Skeletal muscle tissue (tissue), 3 donors: ENCODE measurements at regions not wholly inside any gene's neighbourhood (a gene's known extent, or its start where the extent isn't known, plus 50 kb on each side); places are given as distances from the start of the nearest gene placed in this dataset.

Experiments used
- H3K27ac ChIP-seq: one replicate; pipeline ENCODE4 v1.7.0; 2013; ENCODE audit warnings: mild to moderate bottlenecking, low read depth, low read length, inconsistent platforms
- H3K27me3 ChIP-seq, 3 donors: one replicate each; pipeline ENCODE4 v1.7.0; 2013; ENCODE audit warnings: low read length in 3 of 3; ENCODE audit not compliant: control insufficient read depth in 3 of 3, insufficient read depth in 3 of 3
- H3K36me3 ChIP-seq, 3 donors: one replicate each; pipeline ENCODE4 v1.7.0; 2013; ENCODE audit warnings: low read length in 3 of 3; ENCODE audit not compliant: control insufficient read depth in 3 of 3, insufficient read depth in 3 of 3
- H3K4me1 ChIP-seq, 3 donors: one replicate each; pipeline ENCODE4 v1.7.0; 2013; ENCODE audit warnings: low read length in 3 of 3, mild to moderate bottlenecking in 3 of 3; ENCODE audit not compliant: control insufficient read depth in 3 of 3, insufficient read depth in 3 of 3
- H3K4me3 ChIP-seq, 3 donors: one replicate each; pipeline ENCODE4 v1.7.0; 2013; ENCODE audit warnings: low read length in 3 of 3
- H3K9ac ChIP-seq, 3 donors: one replicate each; pipeline ENCODE4 v1.7.0; 2013; ENCODE audit warnings: low read length in 3 of 3, mild to moderate bottlenecking in 3 of 3, moderate library complexity in 2 of 3, low read depth in 1 of 3
- H3K9me3 ChIP-seq, 3 donors: one replicate each; pipeline ENCODE4 v1.7.0; 2013; ENCODE audit warnings: low read length in 3 of 3; ENCODE audit not compliant: control insufficient read depth in 3 of 3
- donor health status: Osteomylitis.

DNA sequence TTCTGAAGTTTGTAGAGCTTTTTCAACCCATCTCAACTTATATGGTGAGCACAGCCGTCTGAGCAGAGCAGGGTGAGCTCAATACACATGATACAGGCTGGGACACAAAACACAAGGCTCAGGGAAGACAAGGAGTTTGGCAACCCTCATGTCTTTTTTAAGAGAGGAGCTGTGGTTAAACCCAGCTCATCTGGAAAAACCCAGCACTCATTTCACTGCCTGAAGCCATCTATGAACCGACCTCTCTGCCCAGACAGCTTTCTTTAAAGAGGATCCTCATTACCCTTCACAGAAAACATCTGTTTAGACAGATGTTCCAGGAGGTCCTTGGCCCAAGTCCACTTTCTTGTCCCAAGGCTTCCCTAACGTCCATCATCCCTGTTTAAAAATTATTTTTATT is 170.0 kb upstream of the TSHZ3 start:
- H3K9me3 ChIP-seq, result peaks cover 0 to 2% (median 0%) of the 10 kb centered on the region in 3 donors
- no peak overlapping the region for H3K4me3 ChIP-seq
- H3K36me3 ChIP-seq, result no peaks in the 10 kb centered on the region
- peaks cover 0 to 2% (median 0%) of the 10 kb centered on the region in 3 donors for H3K4me1 ChIP-seq
- peak overlapping the region; percentile 44 for H3K27ac ChIP-seq
- peaks cover 0 to 2% (median 0%) of the 10 kb centered on the region in 3 donors for H3K27me3 ChIP-seq
- H3K9ac ChIP-seq, result no peak overlapping the region

DNA sequence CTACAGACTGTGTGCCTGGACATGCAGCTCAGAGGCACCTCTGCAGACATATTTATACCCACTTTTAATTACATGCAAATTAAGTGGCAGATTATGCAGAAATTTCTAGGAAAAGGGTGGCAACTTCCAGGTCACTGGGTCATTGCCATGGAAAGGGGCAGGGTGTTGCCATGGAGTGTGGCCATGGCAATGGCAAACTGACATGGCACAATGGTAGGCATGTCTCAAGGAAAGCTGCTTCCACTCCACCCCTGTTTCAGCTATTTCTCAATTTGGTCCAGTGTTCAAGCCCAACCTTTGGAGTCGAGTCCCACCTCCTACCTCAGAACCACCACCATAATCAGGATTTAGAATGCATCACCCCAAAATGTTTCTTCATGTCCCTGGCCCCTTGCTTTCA is 170.7 kb upstream of the TSHZ3 start:
- Histone ChIP-seq H3K9me3 (peaks cover 0 to 2% (median 0%) of the 10 kb centered on the region in 3 donors), H3K4me1 (peaks cover 0 to 2% (median 0%) of the 10 kb centered on the region in 3 donors), H3K27ac (no peak overlapping the region), H3K27me3 (peaks cover 0 to 2% (median 0%) of the 10 kb centered on the region in 3 donors), H3K4me3 (no peak overlapping the region), H3K36me3 (no peaks in the 10 kb centered on the region), H3K9ac (no peak overlapping the region)

- H3K36me3 ChIP-seq, result no peaks in the 10 kb centered on the region
- peaks cover 0 to 2% (median 0%) of the 10 kb centered on the region in 3 donors for H3K4me1 ChIP-seq
- peaks cover 0 to 4% (median 4%) of the 10 kb centered on the region in 3 donors for H3K9me3 ChIP-seq
- H3K27me3 ChIP-seq, result peaks cover 0 to 2% (median 0%) of the 10 kb centered on the region in 3 donors
- H3K9ac ChIP-seq, result no peak overlapping the region
- no peak overlapping the region for H3K4me3 ChIP-seq
- H3K27ac ChIP-seq, result no peak overlapping the region
Observed at GRCh38 chr19:31520633-31521032, 171.4 kb upstream of the TSHZ3 start.

DNA sequence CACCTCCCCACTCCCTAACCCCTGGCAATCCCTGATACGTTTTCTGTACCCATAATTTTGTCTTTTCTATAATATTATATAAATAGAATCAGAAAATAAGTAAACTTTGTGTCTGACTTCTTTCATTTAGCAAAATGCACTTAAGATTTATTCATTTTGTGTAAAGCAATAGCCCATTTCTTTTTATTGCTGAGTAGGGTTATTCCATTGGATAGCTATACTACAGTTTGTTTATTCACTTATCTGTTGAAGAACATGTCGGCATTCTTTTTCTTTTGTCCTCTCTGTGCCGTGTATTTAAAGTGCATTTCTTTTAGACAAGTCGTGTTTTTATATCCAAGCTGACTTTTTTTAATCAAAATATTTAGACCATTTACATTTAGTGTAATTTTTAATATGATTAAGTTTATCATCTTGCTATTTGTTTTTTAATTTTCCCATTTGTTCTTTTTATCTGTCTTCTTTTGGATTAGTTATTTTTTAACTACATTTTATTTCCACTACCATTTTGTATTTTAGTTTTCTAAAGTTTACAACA is 176.4 kb upstream of the TSHZ3 start:
- no peaks in the 10 kb centered on the region for H3K36me3 ChIP-seq
- no peak overlapping the region for H3K9ac ChIP-seq
- H3K27me3 ChIP-seq, result no peaks in the 10 kb centered on the region
- H3K4me3 ChIP-seq, result no peak overlapping the region
- H3K27ac ChIP-seq, result no peak overlapping the region
- H3K9me3 ChIP-seq, result peaks cover 5 to 11% (median 8%) of the 10 kb centered on the region in 3 donors
- no peaks in the 10 kb centered on the region for H3K4me1 ChIP-seq

GRCh38 chr19:31527443-31527842 is 178.2 kb upstream of the TSHZ3 start:
- no peaks in the 10 kb centered on the region for H3K36me3 ChIP-seq
- H3K9me3 ChIP-seq, result peaks cover 5 to 11% (median 8%) of the 10 kb centered on the region in 3 donors
- H3K27ac ChIP-seq, result no peak overlapping the region
- H3K4me1 ChIP-seq, result no peaks in the 10 kb centered on the region
- H3K27me3 ChIP-seq, result peaks cover 0 to 4% (median 0%) of the 10 kb centered on the region in 3 donors
- no peak overlapping the region for H3K9ac ChIP-seq
- H3K4me3 ChIP-seq, result no peak overlapping the region

DNA sequence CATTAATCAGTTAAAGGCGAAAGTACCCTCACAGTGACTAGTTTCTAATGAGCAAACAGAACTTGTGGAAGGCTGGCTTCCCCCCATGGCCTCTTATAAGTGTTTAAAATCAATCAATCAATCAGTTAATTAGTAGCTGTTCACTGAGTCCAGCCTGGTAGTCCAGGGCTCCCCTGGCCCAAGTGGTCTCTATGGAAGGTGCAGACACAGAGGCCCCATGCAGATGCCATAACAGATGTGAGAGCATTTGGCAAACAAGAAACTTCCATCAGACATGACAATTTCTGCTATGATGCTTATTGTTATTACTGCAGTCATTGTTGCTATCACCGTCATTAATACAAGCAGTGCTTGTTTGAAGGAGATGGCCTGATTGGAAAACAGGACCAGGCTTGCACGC is 179.0 kb upstream of the TSHZ3 start:
- Histone ChIP-seq H3K9me3 (peaks cover 5 to 11% (median 8%) of the 10 kb centered on the region in 3 donors), H3K9ac (no peak overlapping the region), H3K4me3 (no peak overlapping the region), H3K4me1 (no peaks in the 10 kb centered on the region), H3K27ac (no peak overlapping the region), H3K36me3 (no peaks in the 10 kb centered on the region), H3K27me3 (peaks cover 0 to 4% (median 0%) of the 10 kb centered on the region in 3 donors)

GRCh38 chr19:31529121-31529520 is 179.9 kb upstream of the TSHZ3 start:
- H3K4me1 ChIP-seq, result no peaks in the 10 kb centered on the region
- H3K9me3 ChIP-seq, result peaks cover 5 to 11% (median 8%) of the 10 kb centered on the region in 3 donors
- no peak overlapping the region for H3K4me3 ChIP-seq
- H3K36me3 ChIP-seq, result no peaks in the 10 kb centered on the region
- H3K27ac ChIP-seq, result no peak overlapping the region
- H3K27me3 ChIP-seq, result peaks cover 0 to 4% (median 0%) of the 10 kb centered on the region in 3 donors
- H3K9ac ChIP-seq, result no peak overlapping the region

- Histone ChIP-seq H3K36me3 (no peaks in the 10 kb centered on the region), H3K4me3 (no peak overlapping the region), H3K9ac (no peak overlapping the region), H3K27me3 (peaks cover 0 to 4% (median 0%) of the 10 kb centered on the region in 3 donors), H3K9me3 (peaks cover 4 to 8% (median 5%) of the 10 kb centered on the region in 3 donors), H3K4me1 (no peaks in the 10 kb centered on the region), H3K27ac (no peak overlapping the region)
Observed at GRCh38 chr19:31530781-31531180, 181.5 kb upstream of the TSHZ3 start.

- Histone ChIP-seq H3K27ac (no peak overlapping the region), H3K27me3 (peaks cover 0 to 4% (median 0%) of the 10 kb centered on the region in 3 donors), H3K9ac (no peak overlapping the region), H3K4me1 (no peaks in the 10 kb centered on the region), H3K36me3 (no peaks in the 10 kb centered on the region), H3K4me3 (no peak overlapping the region), H3K9me3 (peaks cover 2 to 5% (median 3%) of the 10 kb centered on the region in 3 donors)
Observed at GRCh38 chr19:31531326-31531725, 182.1 kb upstream of the TSHZ3 start.

- no peaks in the 10 kb centered on the region for H3K4me1 ChIP-seq
- no peaks in the 10 kb centered on the region for H3K36me3 ChIP-seq
- H3K4me3 ChIP-seq, result no peak overlapping the region
- H3K9me3 ChIP-seq, result peaks cover 0 to 3% (median 1%) of the 10 kb centered on the region in 3 donors
- H3K27ac ChIP-seq, result no peak overlapping the region
- H3K9ac ChIP-seq, result no peak overlapping the region
- peaks cover 0 to 4% (median 0%) of the 10 kb centered on the region in 3 donors for H3K27me3 ChIP-seq
Observed at GRCh38 chr19:31532034-31532433, 182.8 kb upstream of the TSHZ3 start.
